ENCODE measurements at regions not wholly inside any gene's neighbourhood (a gene's known extent, or its start where the extent isn't known, plus 50 kb on each side); places are given as distances from the start of the nearest gene placed in this dataset.

DNA sequence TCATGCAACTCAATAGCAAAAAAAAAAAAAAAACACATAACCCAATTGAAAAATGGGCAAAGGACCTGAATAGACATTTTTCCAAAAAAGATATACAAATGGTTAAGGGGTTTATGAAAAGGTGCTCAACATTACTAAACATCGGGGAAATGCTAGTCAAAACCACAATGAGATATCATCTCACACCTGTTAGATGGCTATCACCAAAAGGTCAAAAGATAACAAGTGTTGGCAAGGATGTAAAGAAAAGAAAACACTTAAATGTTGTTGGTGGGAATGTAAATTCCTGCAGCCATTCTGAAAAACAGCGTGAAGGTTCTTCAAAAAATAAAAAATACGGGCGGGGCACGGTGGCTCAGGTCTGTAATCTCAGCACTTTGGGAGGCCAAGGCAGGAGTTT lies 112.4 kb upstream of the CAB39 start:
- no peak overlapping the region for H2AFZ ChIP-seq (ENCODE audit: low read depth, low read length)
- no peaks in the 10 kb centered on the region for H3K79me2 ChIP-seq (ENCODE audit: control insufficient read depth, insufficient read depth, low read length)
- no peak overlapping the region for H3K27ac ChIP-seq (ENCODE audit: insufficient read depth, low read depth, low read length)
- H3K36me3 ChIP-seq (ENCODE audit: control insufficient read depth in 2 of 2, extremely low read depth in 1 of 2, insufficient read depth in 2 of 2, low read length in 2 of 2), result no peaks in the 10 kb centered on the region
- intact Hi-C loops (cut with micrococcal nuclease) (no loop called here), dilution Hi-C loops (cut with MboI; ENCODE audit: extremely low pct_ligation_motif_present, low sequenced_read_pairs) (no loop called here)
- no peak for FAIRE-seq
- H3K9me3 ChIP-seq (replicated peaks; ENCODE audit: control insufficient read depth, insufficient read depth, low read length), result no peaks in the 10 kb centered on the region
- no peak for DNase-seq (ENCODE audit: low read depth, low spot score)
- no peak overlapping the region for H3K4me2 ChIP-seq (ENCODE audit: insufficient read depth, low read length)
- H3K27me3 ChIP-seq (ENCODE audit: control insufficient read depth in 2 of 2, insufficient read depth in 2 of 2, low read length in 2 of 2), result peaks cover 0 to 1% of the 10 kb centered on the region in 2 experiments
- BruUV-seq (replicated peaks), result no TSS peak
- no peaks in the 10 kb centered on the region for H3K4me1 ChIP-seq (ENCODE audit: control insufficient read depth, extremely low read depth, insufficient read depth, low read length)
- H3K4me3 ChIP-seq (replicated peaks in 1 of 3; ENCODE audit: insufficient read depth in 1 of 3, low read depth in 1 of 3, low read length in 3 of 3), result no peak overlapping the region
- POLR2A ChIA-PET, result no interaction called here
- no peak overlapping the region for H3K9ac ChIP-seq (replicated peaks; ENCODE audit: extremely low read depth, insufficient read depth, low read length)
- CTCF ChIA-PET, result no interaction called here
- TF ChIP-seq FOS (IDR thresholded peaks at IDR 0.05; ENCODE audit: borderline replicate concordance, insufficient read depth, low read length) (no peak), POLR2A (IDR thresholded peaks at IDR 0.05; ENCODE audit: low read depth, low read length) (no peak), JUN (IDR thresholded peaks at IDR 0.05; ENCODE audit: borderline replicate concordance, insufficient read depth, insufficient read length, low read depth) (no peak), GATA2 (IDR thresholded peaks at IDR 0.05; ENCODE audit: insufficient read depth, insufficient read length, low read depth, low read length) (no peak)
- TF ChIP-seq, protein P1, sequence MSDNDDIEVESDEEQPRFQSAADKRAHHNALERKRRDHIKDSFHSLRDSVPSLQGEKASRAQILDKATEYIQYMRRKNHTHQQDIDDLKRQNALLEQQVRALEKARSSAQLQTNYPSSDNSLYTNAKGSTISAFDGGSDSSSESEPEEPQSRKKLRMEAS (IDR thresholded peaks at IDR 0.05; ENCODE audit: insufficient read depth, insufficient read length), result no peak
- H4K20me1 ChIP-seq (replicated peaks; ENCODE audit: control insufficient read depth, extremely low read depth, insufficient read depth, low read length), result no peaks in the 10 kb centered on the region
- H3K9me1 ChIP-seq (replicated peaks; ENCODE audit: control insufficient read depth, extremely low read depth, insufficient read depth, low read length), result no peaks in the 10 kb centered on the region

DNA sequence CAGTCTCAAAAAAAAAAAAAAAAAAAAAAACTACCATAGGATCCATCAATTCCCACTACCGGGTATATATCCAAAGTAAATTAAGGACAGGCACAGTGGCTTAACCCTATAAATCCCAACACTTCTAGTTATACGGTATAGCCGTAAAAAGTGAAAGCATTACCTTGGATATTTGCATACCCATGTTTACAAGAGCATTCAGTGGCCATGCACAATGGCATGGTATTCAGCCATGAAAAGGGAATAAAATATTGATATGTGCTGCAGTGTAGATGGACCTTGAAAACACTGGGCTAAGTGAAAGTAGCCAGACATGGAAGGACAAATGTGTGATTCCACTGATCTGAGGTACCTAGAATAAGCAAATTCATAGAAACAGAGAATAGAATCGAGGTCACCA lies 111.8 kb upstream of the CAB39 start:
- BruUV-seq (replicated peaks), result no TSS peak
- no peaks in the 10 kb centered on the region for H4K20me1 ChIP-seq (replicated peaks; ENCODE audit: control insufficient read depth, extremely low read depth, insufficient read depth, low read length)
- no peaks in the 10 kb centered on the region for H3K79me2 ChIP-seq (ENCODE audit: control insufficient read depth, insufficient read depth, low read length)
- H3K36me3 ChIP-seq (ENCODE audit: control insufficient read depth in 2 of 2, extremely low read depth in 1 of 2, insufficient read depth in 2 of 2, low read length in 2 of 2), result no peaks in the 10 kb centered on the region
- no peaks in the 10 kb centered on the region for H3K9me3 ChIP-seq (replicated peaks; ENCODE audit: control insufficient read depth, insufficient read depth, low read length)
- no peak overlapping the region for H3K27ac ChIP-seq (ENCODE audit: insufficient read depth, low read depth, low read length)
- ChIA-PET POLR2A (no interaction called here), CTCF (no interaction called here)
- no peaks in the 10 kb centered on the region for H3K9me1 ChIP-seq (replicated peaks; ENCODE audit: control insufficient read depth, extremely low read depth, insufficient read depth, low read length)
- no peak for DNase-seq (ENCODE audit: low read depth, low spot score)
- TF ChIP-seq GATA2 (IDR thresholded peaks at IDR 0.05; ENCODE audit: insufficient read depth, insufficient read length, low read depth, low read length) (no peak), POLR2AphosphoS5 (IDR thresholded peaks at IDR 0.05; ENCODE audit: insufficient read depth, low read depth, low read length) (no peak), JUN (IDR thresholded peaks at IDR 0.05; ENCODE audit: borderline replicate concordance, insufficient read depth, insufficient read length, low read depth) (no peak), MYC (IDR thresholded peaks at IDR 0.05; ENCODE audit: low read depth, low read length) (no peak), POLR2A (IDR thresholded peaks at IDR 0.05; ENCODE audit: low read depth, low read length) (no peak), FOS (IDR thresholded peaks at IDR 0.05; ENCODE audit: borderline replicate concordance, insufficient read depth, low read length) (no peak), EZH2 (IDR thresholded peaks at IDR 0.05; ENCODE audit: borderline replicate concordance, low read depth, low read length, severe bottlenecking) (no peak)
- TF ChIP-seq, protein P2, sequence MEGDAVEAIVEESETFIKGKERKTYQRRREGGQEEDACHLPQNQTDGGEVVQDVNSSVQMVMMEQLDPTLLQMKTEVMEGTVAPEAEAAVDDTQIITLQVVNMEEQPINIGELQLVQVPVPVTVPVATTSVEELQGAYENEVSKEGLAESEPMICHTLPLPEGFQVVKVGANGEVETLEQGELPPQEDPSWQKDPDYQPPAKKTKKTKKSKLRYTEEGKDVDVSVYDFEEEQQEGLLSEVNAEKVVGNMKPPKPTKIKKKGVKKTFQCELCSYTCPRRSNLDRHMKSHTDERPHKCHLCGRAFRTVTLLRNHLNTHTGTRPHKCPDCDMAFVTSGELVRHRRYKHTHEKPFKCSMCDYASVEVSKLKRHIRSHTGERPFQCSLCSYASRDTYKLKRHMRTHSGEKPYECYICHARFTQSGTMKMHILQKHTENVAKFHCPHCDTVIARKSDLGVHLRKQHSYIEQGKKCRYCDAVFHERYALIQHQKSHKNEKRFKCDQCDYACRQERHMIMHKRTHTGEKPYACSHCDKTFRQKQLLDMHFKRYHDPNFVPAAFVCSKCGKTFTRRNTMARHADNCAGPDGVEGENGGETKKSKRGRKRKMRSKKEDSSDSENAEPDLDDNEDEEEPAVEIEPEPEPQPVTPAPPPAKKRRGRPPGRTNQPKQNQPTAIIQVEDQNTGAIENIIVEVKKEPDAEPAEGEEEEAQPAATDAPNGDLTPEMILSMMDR (IDR thresholded peaks at IDR 0.05; ENCODE audit: extremely low read depth in 1 of 2, insufficient read depth in 1 of 2, low read depth in 1 of 2, low read length in 2 of 2), result no peak
- TF ChIP-seq, protein P1 (IDR thresholded peaks at IDR 0.05; ENCODE audit: insufficient read depth, insufficient read length), result no peak
- FAIRE-seq, result no peak
- H3K4me1 ChIP-seq (ENCODE audit: control insufficient read depth, extremely low read depth, insufficient read depth, low read length), result no peaks in the 10 kb centered on the region
- dilution Hi-C loops (cut with MboI; ENCODE audit: extremely low pct_ligation_motif_present, low sequenced_read_pairs), result no loop called here
- intact Hi-C loops (cut with micrococcal nuclease), result no loop called here
- no peak overlapping the region for H3K4me2 ChIP-seq (ENCODE audit: insufficient read depth, low read length)
- no peak overlapping the region for H3K9ac ChIP-seq (replicated peaks; ENCODE audit: extremely low read depth, insufficient read depth, low read length)
- H2AFZ ChIP-seq (ENCODE audit: low read depth, low read length), result no peak overlapping the region
- peaks cover 0 to 1% of the 10 kb centered on the region in 2 experiments for H3K27me3 ChIP-seq (ENCODE audit: control insufficient read depth in 2 of 2, insufficient read depth in 2 of 2, low read length in 2 of 2)
- H3K4me3 ChIP-seq (replicated peaks in 1 of 3; ENCODE audit: insufficient read depth in 1 of 3, low read depth in 1 of 3, low read length in 3 of 3), result no peak overlapping the region
